PFSK-1 (cell line): ENCODE measurements at regions not wholly inside any gene's neighbourhood (a gene's known extent, or its start where the extent isn't known, plus 50 kb on each side); places are given as distances from the start of the nearest gene placed in this dataset.

Experiments
- FOXP2 ChIP-seq: optimal IDR thresholded peaks from 2 replicates; pipeline ENCODE3; 2011; ENCODE audit warnings: borderline replicate concordance, control low read depth, inconsistent platforms; ENCODE audit not compliant: insufficient read depth; ENCODE audit errors: extremely low read length, extremely low read depth
- POLR2AphosphoS5 ChIP-seq: IDR thresholded peaks from 2 replicates; pipeline ENCODE4 v1.6.1; 2012; ENCODE audit warnings: low read depth, mild to moderate bottlenecking, control low read depth, low read length, moderate library complexity
- REST ChIP-seq, 2 experiments: IDR thresholded peaks; 2 replicates each; pipeline versions ENCODE4 v1.6.1 to v1.8.0; 2011 to 2012; ENCODE audit warnings: low read depth in 2 of 2, low read length in 2 of 2, control low read depth in 1 of 2, inconsistent platforms in 1 of 2, mild to moderate bottlenecking in 1 of 2, moderate library complexity in 1 of 2; ENCODE audit not compliant: insufficient read depth in 1 of 2
- SIN3A ChIP-seq: IDR thresholded peaks from 2 replicates; pipeline ENCODE4 v1.6.1; 2012; ENCODE audit warnings: mild to moderate bottlenecking, low read length, moderate library complexity, borderline replicate concordance; ENCODE audit not compliant: insufficient read depth
- TAF1 ChIP-seq: IDR thresholded peaks from 2 replicates; pipeline ENCODE4 v1.6.1; 2012; ENCODE audit warnings: low read length, control low read depth, borderline replicate concordance; ENCODE audit not compliant: insufficient read depth

GRCh38 chr3:153669527-153669926, 451.7 kb upstream of the ARHGEF26 start:
- no peak for TF ChIP-seq FOXP2
- TF ChIP-seq SIN3A: no peak
- no peak for TF ChIP-seq TAF1
- TF ChIP-seq REST (IDR thresholded peaks at IDR 0.05; ENCODE audit: insufficient read depth in 1 of 2, low read depth in 2 of 2, low read length in 2 of 2): no peak

- TF ChIP-seq SIN3A: no peak
- TF ChIP-seq POLR2AphosphoS5: no peak
- TF ChIP-seq REST (IDR thresholded peaks at IDR 0.05; ENCODE audit: insufficient read depth in 1 of 2, low read depth in 2 of 2, low read length in 2 of 2): no peak
- TF ChIP-seq TAF1: no peak
- TF ChIP-seq FOXP2: no peak
Observed at GRCh38 chr3:153670577-153670976, 450.6 kb upstream of the ARHGEF26 start.

DNA sequence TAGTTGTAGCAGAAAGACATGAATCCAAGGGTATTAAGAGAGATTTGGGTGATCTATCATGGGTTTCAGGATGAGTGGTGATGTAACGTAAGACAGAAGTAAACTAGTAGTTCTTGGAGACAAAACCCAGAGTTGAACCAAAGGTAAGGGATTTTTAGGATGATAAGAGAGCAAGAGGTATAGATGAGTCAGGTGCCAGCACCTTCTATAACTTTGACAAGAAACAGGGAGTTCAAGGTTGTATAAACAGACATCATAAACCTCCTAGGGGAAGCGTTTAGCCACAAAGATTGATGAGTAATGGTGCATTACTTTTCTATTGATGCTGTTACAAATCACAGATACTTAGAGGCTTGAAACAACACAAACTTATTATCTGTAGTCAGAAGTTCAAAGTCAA, 447.3 kb upstream of the ARHGEF26 start:
- TF ChIP-seq REST (IDR thresholded peaks at IDR 0.05; ENCODE audit: insufficient read depth in 1 of 2, low read depth in 2 of 2, low read length in 2 of 2): no peak
- TF ChIP-seq TAF1: no peak
- no peak for TF ChIP-seq POLR2AphosphoS5
- TF ChIP-seq FOXP2: no peak
- no peak for TF ChIP-seq SIN3A

DNA sequence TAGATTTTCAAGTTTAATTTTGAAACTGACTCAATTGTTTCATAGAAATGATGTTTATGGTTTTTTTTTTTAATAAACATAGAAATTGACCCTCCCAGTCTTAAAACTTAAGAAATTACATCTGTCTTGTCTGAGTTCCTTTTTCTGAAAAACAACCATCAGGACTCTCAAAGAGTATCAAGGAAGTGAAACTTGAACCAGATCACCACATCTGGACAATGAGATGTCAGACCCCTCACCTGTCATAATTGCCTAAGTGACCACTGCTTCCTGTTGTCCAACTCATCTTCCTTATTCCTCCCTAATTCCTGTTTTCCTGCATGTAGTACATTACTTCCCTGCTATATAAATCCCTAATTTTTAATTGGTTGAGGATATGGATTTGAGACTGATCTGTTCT, 441.5 kb upstream of the ARHGEF26 start:
- TF ChIP-seq REST (IDR thresholded peaks at IDR 0.05; ENCODE audit: insufficient read depth in 1 of 2, low read depth in 2 of 2, low read length in 2 of 2) (no peak), TAF1 (no peak), FOXP2 (no peak), POLR2AphosphoS5 (no peak), SIN3A (no peak)

DNA sequence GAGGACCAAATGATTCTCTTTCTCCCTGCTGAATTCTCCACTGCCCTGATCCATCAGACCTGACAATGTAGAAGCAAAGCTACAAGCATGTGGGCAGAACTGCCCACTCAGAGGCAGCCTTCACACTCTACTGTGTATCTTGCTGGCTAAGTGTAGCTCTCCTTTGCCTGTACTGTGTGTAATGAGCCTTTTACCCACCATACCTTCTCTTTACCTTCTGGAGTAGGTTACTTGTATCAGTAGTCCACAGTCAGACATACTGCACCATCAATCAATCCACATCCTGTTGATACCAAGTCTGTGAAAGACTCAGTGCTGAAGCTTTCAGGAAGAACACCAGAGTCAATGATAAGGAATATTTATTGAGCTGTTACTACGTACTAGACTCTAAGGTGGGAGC, 440.7 kb upstream of the ARHGEF26 start:
- TF ChIP-seq TAF1 (no peak), SIN3A (no peak), FOXP2 (no peak), POLR2AphosphoS5 (no peak), REST (IDR thresholded peaks at IDR 0.05; ENCODE audit: insufficient read depth in 1 of 2, low read depth in 2 of 2, low read length in 2 of 2) (no peak)
